Smooth muscle cell (in vitro differentiated cells): ENCODE measurements at regions not wholly inside any gene's neighbourhood (a gene's known extent, or its start where the extent isn't known, plus 50 kb on each side); places are given as distances from the start of the nearest gene placed in this dataset.
"Not testable (repeated sequence)": the region's sequence is repeated elsewhere in the genome, so short reads cannot be mapped to it uniquely, and the experiment has no call there.

Experiments used
- DNase-seq: peaks from one replicate; lab custom pipeline; 2025; ENCODE audit not compliant: unreplicated experiment; lab: John Stamatoyannopoulos, UW
- H2AFZ ChIP-seq: fragments of 200-600 bp; sonication (generic); 2 replicates; pipeline ENCODE4 v1.6.0; 2016; ENCODE audit warnings: antibody characterized with exemption, low read depth, mild to moderate bottlenecking
- H3F3A ChIP-seq: fragments of 200-600 bp; sonication (generic); 2 replicates; pipeline ENCODE4 v1.6.0; 2017; ENCODE audit warnings: antibody characterized with exemption, low read depth
- H3K27ac ChIP-seq: fragments of 200-600 bp; sonication (generic); 2 replicates; pipeline ENCODE4 v1.5.1; 2016; ENCODE audit warnings: low read depth, mild to moderate bottlenecking
- H3K27me3 ChIP-seq: fragments of 200-600 bp; sonication (generic); 2 replicates; pipeline ENCODE4 v1.6.1; 2016; ENCODE audit warnings: low read depth, mild to moderate bottlenecking
- H3K36me3 ChIP-seq: fragments of 200-600 bp; sonication (generic); 2 replicates; pipeline ENCODE4 v1.5.1; 2016; ENCODE audit warnings: low read depth
- H3K4me1 ChIP-seq: fragments of 200-600 bp; sonication (generic); 2 replicates; pipeline ENCODE4 v1.5.1; 2016; ENCODE audit warnings: low read depth
- H3K4me2 ChIP-seq: fragments of 200-600 bp; sonication (generic); 2 replicates; pipeline ENCODE4 v1.6.0; 2016; ENCODE audit warnings: mild to moderate bottlenecking
- H3K4me3 ChIP-seq: fragments of 200-600 bp; sonication (generic); 2 replicates; pipeline ENCODE4 v1.5.1; 2016; ENCODE audit warnings: mild to moderate bottlenecking
- H3K79me2 ChIP-seq: fragments of 200-600 bp; sonication (generic); 2 replicates; pipeline ENCODE4 v1.6.0; 2016; ENCODE audit warnings: low read depth, mild to moderate bottlenecking
- H3K9ac ChIP-seq: fragments of 200-600 bp; sonication (generic); 2 replicates; pipeline ENCODE4 v1.6.0; 2016; ENCODE audit warnings: low read depth
- H3K9me3 ChIP-seq: fragments of 200-600 bp; sonication (generic); replicated peaks from 2 replicates; pipeline ENCODE4 v1.5.1; 2016; ENCODE audit warnings: low read depth
- H4K20me1 ChIP-seq: fragments of 200-600 bp; sonication (generic); 2 replicates; pipeline ENCODE4 v1.6.0; 2016; ENCODE audit warnings: low read depth
- WGBS: methylation state at CpG from one replicate; pipeline ENCODE4 v1.1.7; 2016; ENCODE audit warnings: low lambda C conversion rate; 5-methylcytosine and 5-hydroxymethylcytosine counted together
- TF ChIP-seq, protein P1 (sequence below): fragments of 200-600 bp; sonication (generic); IDR thresholded peaks from 2 replicates; pipeline ENCODE4 v1.5.1; 2017; ENCODE audit warnings: borderline replicate concordance, mild to moderate bottlenecking, antibody characterized with exemption; ENCODE audit not compliant: insufficient read depth, poor library complexity, severe bottlenecking

DNA sequence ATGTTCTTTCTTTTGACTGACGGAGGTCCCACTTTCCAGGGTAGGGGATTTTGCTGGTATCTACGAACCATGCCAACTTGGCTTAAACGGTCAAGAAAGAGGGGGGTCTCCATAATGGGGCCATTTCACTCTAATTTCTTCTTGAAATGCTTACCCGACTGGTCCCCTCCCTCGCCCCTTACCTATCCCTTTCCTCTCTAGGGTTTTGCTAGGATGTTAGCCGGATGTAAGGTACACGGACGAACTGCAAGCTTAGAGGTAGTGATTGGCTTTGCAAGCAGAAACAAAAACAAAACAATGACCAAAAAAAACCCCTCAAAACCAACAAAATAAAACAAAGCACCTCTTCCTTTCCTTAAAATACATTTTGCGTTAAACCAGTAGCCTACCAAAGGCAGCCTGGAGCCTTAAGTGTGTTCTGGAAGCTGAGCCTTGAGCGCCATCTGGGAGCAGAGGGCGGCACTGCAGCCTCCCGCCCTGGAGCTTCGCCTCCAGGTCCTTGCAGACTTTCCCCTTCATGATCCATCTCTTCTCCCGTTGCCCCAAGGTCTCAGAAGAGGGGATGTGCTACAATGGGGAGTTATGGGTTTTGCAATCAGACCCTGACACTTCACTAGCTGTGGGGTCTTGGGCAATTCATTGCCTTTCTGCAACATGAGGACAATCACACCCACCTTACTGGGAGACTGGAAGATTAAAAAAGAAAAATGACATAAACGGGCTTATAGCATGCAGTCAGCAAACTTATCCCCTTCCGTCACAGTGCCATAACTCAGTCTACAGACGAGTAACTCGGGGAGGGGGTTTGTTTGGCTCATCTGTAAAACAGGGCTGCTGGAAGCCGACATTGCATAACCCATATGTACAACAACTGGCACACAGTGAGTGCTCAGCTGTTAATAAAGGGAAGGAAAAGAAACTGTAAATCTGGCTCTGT, 125.9 kb upstream of the RRN3 start:
- TF ChIP-seq, protein P1, sequence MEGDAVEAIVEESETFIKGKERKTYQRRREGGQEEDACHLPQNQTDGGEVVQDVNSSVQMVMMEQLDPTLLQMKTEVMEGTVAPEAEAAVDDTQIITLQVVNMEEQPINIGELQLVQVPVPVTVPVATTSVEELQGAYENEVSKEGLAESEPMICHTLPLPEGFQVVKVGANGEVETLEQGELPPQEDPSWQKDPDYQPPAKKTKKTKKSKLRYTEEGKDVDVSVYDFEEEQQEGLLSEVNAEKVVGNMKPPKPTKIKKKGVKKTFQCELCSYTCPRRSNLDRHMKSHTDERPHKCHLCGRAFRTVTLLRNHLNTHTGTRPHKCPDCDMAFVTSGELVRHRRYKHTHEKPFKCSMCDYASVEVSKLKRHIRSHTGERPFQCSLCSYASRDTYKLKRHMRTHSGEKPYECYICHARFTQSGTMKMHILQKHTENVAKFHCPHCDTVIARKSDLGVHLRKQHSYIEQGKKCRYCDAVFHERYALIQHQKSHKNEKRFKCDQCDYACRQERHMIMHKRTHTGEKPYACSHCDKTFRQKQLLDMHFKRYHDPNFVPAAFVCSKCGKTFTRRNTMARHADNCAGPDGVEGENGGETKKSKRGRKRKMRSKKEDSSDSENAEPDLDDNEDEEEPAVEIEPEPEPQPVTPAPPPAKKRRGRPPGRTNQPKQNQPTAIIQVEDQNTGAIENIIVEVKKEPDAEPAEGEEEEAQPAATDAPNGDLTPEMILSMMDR = peak; percentile 75
- not testable (repeated sequence) for H3K9me3 ChIP-seq, DNase-seq, H3F3A ChIP-seq, H3K27ac ChIP-seq, H3K79me2 ChIP-seq, H3K36me3 ChIP-seq, H3K27me3 ChIP-seq, H3K9ac ChIP-seq, H4K20me1 ChIP-seq, H3K4me2 ChIP-seq, H2AFZ ChIP-seq, H3K4me1 ChIP-seq, H3K4me3 ChIP-seq
- WGBS = 28% methylated on average over 10 of the region's 19 CpGs

DNA sequence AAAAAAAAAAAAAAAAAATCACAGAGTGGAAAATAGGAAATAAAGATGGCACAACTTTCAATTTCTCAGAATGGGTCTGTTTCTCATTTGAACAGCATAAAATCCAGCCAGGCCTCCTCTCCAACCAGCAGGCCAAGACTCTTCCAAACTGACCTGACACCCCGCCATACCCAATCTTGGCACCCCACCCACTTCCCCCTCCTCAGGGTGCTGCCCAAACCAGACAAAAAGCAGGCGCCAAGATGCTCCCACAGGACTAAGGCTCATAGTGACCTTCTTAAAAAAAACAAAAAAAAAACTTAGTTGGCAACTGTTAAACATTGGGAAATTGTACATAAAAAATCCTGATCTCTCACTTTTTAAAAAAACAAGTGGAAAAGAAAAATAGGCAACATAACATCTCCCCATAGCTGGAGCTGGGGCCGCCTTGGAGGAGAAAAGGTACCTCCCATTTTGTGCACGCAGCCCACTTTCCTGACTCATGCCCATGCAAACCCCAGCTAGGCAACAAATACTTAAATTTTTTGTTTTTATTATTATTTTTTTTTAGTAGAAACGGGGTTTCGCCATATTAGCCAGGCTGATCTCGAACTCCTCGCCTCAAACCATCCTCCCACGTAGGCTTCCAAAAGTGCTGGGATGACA, 124.9 kb upstream of the RRN3 start:
- not testable (repeated sequence) for H3K27ac ChIP-seq, H3K4me3 ChIP-seq, DNase-seq, H3F3A ChIP-seq, H3K27me3 ChIP-seq, H2AFZ ChIP-seq, H3K9ac ChIP-seq, H3K79me2 ChIP-seq, H3K9me3 ChIP-seq, H3K36me3 ChIP-seq, H3K4me1 ChIP-seq, H3K4me2 ChIP-seq, H4K20me1 ChIP-seq
- 87% methylated on average over 7 of the region's 9 CpGs for WGBS

DNA sequence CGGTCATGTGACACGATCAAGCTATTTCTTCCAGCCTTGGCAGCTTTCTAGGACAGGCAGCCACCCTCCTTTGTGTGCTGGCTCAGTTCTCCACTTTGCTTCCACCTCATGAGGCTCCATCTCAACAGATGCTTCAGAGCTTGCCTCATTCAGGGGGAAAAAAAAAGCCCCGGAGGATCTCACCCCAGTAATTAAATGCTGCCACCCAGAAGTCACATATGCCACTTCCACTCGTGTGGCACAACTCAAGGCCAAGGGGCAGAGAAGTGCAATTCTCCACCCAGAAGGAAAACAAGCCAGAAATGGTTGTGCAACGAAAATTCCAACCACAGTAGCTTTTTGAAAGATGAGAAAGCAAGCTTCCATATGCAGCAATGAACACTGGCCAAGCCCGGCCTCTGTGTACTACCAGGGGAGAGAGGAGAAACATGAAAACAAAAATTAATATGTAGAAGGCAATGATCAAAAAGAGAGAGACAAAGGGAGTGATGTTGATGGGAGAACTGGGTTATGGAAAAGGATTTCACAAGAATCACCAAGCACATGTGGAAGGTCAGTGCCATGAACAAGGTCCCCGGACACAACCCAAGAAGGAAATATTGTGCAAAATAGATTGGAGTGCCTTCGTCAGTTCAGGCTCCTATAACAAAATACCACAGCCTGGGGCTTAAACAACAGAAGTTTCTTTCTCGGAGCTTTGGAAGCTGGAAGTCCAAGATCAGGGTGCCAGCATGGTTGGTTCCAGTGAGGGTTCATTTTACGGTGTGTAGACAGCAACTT, 113.3 kb upstream of the RRN3 start:
- not testable (repeated sequence) for H3K27me3 ChIP-seq, DNase-seq, H3F3A ChIP-seq, H3K4me3 ChIP-seq, H3K9me3 ChIP-seq, H4K20me1 ChIP-seq, H3K27ac ChIP-seq, H2AFZ ChIP-seq, H3K4me2 ChIP-seq, H3K79me2 ChIP-seq, H3K36me3 ChIP-seq, H3K4me1 ChIP-seq, H3K9ac ChIP-seq
- 90% methylated on average over 7 of the region's 10 CpGs for WGBS

DNA sequence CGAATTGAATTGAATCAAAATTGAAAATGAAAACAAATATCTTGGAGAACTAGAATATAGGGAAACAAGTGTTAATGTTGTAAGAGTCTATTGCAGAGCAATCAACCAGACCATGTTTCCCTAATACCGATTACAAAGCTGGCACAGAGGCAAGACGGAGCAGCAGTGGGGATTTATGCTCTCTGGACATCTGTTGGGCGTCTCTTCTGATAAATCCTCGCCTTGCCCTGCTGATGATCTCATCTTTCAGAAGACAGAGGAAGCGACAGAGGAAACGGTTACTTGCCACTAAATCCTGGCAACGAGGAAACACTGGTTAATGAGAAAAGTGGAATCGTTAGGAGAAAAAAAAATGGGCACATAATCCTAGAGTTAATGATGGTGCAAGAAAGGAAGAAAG, 112.4 kb upstream of the RRN3 start:
- not testable (repeated sequence) for H2AFZ ChIP-seq, H3K36me3 ChIP-seq, H3K4me3 ChIP-seq, H3K79me2 ChIP-seq, H3K27me3 ChIP-seq, DNase-seq, H4K20me1 ChIP-seq, H3K4me1 ChIP-seq, H3K4me2 ChIP-seq, H3K9ac ChIP-seq, H3F3A ChIP-seq, H3K27ac ChIP-seq, H3K9me3 ChIP-seq
- WGBS = 32% methylated on average over 7 of the region's 9 CpGs

DNA sequence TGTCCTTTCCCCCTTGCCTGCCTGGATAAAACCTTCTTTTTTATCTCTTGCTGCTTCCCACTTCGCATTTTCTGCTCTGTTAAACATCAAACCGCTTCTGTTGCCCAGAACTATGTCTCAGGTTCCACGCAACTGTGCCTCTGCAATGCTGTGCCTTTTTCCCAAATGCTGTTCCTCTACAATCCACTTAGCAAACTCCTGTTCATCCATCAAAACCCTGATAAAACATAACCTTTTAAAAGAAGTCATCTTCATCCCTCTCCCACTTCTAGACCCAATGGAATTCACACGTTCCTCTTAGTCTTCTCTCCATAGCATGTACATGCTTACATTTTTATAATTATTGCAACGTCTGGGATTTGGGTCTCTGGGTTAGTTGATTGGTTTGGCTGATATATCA, 111.9 kb upstream of the RRN3 start:
- not testable (repeated sequence) for H3K27ac ChIP-seq, H3K9me3 ChIP-seq, H3K4me3 ChIP-seq, DNase-seq, H3K9ac ChIP-seq, H2AFZ ChIP-seq, H4K20me1 ChIP-seq, H3F3A ChIP-seq, H3K79me2 ChIP-seq, H3K4me1 ChIP-seq, H3K4me2 ChIP-seq, H3K36me3 ChIP-seq, H3K27me3 ChIP-seq
- WGBS = 87% methylated on average over 5 of the region's 5 CpGs

DNA sequence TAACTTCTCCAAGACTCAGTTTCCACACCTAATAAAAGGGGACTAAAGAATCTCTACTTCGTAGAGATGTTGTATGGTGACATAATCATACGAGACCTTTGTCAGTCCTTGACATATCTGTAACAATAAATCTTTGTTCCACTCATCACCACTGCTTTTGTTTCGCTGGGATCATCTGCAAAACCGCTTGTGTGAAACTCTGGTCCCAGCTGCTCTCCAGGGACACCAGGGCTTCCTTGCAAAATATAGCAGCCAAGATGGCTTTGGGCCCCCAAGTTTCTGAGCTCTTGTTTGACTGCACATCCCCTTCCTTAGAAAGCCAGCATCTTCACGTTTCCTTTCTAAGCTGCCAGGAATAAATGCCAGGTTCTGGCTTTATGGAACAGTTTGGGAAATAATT, 110.5 kb upstream of the RRN3 start:
- H3K4me2 ChIP-seq, H3K27me3 ChIP-seq, H3K27ac ChIP-seq, H3K9ac ChIP-seq, H3K4me1 ChIP-seq, H3K9me3 ChIP-seq, H3K79me2 ChIP-seq, DNase-seq, H2AFZ ChIP-seq, H4K20me1 ChIP-seq, H3F3A ChIP-seq, H3K36me3 ChIP-seq, H3K4me3 ChIP-seq: not testable (repeated sequence)
- WGBS = 69% methylated on average over 4 of the region's 5 CpGs

DNA sequence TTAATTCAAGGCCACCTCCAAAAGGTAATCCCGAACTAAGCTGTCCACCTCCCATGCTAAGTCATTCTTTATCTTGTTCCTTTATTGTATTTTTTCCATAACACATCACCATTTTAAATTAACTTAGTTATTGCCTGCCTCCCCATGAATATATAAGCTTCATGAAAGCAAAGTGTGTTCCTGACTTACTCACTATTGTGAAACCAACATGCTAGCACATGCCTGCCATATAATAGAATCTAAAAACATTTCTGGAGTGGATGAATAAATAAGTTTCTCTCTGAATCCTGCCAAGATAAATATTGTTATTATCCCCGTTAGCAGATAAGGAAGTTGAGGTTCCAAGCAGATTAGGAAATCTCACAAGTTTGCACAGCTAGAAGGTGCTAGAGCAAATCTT, 98.7 kb upstream of the RRN3 start:
- H3K27me3 ChIP-seq, H3K4me1 ChIP-seq, H3K9me3 ChIP-seq, H3K9ac ChIP-seq, DNase-seq, H3F3A ChIP-seq, H3K36me3 ChIP-seq, H4K20me1 ChIP-seq, H3K27ac ChIP-seq, H2AFZ ChIP-seq, H3K4me2 ChIP-seq, H3K4me3 ChIP-seq, H3K79me2 ChIP-seq: not testable (repeated sequence)
- WGBS = 81% methylated on average over 2 of the region's 2 CpGs
